Ovary (tissue), 7 donors: ENCODE measurements at regions not wholly inside any gene's neighbourhood (a gene's known extent, or its start where the extent isn't known, plus 50 kb on each side); places are given as distances from the start of the nearest gene placed in this dataset.

Experiments used
- DNase-seq, 5 donors: peaks; one replicate each; pipeline ENCODE4 v3.0.0-alpha.2; 2019 to 2020
- H3K27ac ChIP-seq, 2 donors: fragments of 200-600 bp; one replicate each; pipeline versions ENCODE4 v1.5.1 to v1.8.0; 2019 to 2022
- H3K27me3 ChIP-seq: fragments of 200-600 bp; one replicate; pipeline ENCODE4 v1.8.0; 2022
- H3K36me3 ChIP-seq: fragments of 200-600 bp; sonication (generic); one replicate; pipeline ENCODE4 v1.5.1; 2019
- H3K4me1 ChIP-seq: one replicate; pipeline ENCODE4 v1.8.1; 2013; ENCODE audit warnings: mild to moderate bottlenecking, moderate library complexity; ENCODE audit not compliant: insufficient read depth
- H3K4me3 ChIP-seq: fragments of 200-600 bp; sonication (generic); one replicate; pipeline ENCODE4 v1.5.1; 2017
- H3K9me3 ChIP-seq, 2 donors: fragments of 200-600 bp in 1 of 2; sonication (generic) in 1 of 2; one replicate each; pipeline versions ENCODE4 v1.5.1 to v1.8.1; 2013 to 2019; ENCODE audit warnings: mild to moderate bottlenecking in 1 of 2, moderate library complexity in 1 of 2
- EP300 ChIP-seq: sonication (generic); formaldehyde crosslinking; IDR thresholded peaks from one replicate; pipeline ENCODE4 v1.6.1; 2017; ENCODE audit warnings: antibody characterized with exemption
- POLR2A ChIP-seq: fragments of 450-650 bp; IDR thresholded peaks from one replicate; pipeline ENCODE4 v1.6.1; 2017; ENCODE audit warnings: antibody characterized with exemption, mild to moderate bottlenecking, moderate library complexity
- WGBS, 3 donors: extraction: QIAGEN DNeasy Blood & Tissue Kit in 1 of 3; methylation state at CpG; one replicate each; pipeline versions ENCODE4 v1.1.5 to v1.1.7; 2013 to 2017; 5-methylcytosine and 5-hydroxymethylcytosine counted together
- intact Hi-C, 4 donors: fragments of 100-400 bp; cut with DNase I; formaldehyde crosslinking; loops; one replicate each; pipeline versions ENCODE4 v1.11.0 to v1.15.1; 2022 to 2023
- TF ChIP-seq, protein P1 (sequence below), 3 donors: fragments of 450-650 bp in 2 of 3; fragments of 200-600 bp in 1 of 3; IDR thresholded peaks; one replicate each; pipeline versions ENCODE4 v1.5.1 to v1.8.0; 2016 to 2022; ENCODE audit warnings: antibody characterized with exemption in 3 of 3, mild to moderate bottlenecking in 1 of 3
- donor health status: DM: no; HTN: no; CAD: no; lungs with moderate emphysema.
- donor health status: DM: no; HTN: no; CAD: no.
- donor health status: Bipolar disorder and iron deficiency.
- donor health status: DM: no; HTN: no; CAD: no.
- donor health status: DM: yes; HTN: yes; CAD: no.

GRCh38 chr1:47576758-47577115, 138.9 kb downstream of the FOXD2 start:
- WGBS, 3 donors: 45 to 72% (median 64%) methylated on average over 2 of the region's 2 CpGs
- Histone ChIP-seq H3K27me3 (no peaks in the 10 kb centered on the region), H3K27ac (no peak overlapping the region), H3K9me3 (no peaks in the 10 kb centered on the region), H3K4me3 (no peak overlapping the region), H3K4me1 (no peaks in the 10 kb centered on the region), H3K36me3 (no peaks in the 10 kb centered on the region)
- TF ChIP-seq, protein P1, sequence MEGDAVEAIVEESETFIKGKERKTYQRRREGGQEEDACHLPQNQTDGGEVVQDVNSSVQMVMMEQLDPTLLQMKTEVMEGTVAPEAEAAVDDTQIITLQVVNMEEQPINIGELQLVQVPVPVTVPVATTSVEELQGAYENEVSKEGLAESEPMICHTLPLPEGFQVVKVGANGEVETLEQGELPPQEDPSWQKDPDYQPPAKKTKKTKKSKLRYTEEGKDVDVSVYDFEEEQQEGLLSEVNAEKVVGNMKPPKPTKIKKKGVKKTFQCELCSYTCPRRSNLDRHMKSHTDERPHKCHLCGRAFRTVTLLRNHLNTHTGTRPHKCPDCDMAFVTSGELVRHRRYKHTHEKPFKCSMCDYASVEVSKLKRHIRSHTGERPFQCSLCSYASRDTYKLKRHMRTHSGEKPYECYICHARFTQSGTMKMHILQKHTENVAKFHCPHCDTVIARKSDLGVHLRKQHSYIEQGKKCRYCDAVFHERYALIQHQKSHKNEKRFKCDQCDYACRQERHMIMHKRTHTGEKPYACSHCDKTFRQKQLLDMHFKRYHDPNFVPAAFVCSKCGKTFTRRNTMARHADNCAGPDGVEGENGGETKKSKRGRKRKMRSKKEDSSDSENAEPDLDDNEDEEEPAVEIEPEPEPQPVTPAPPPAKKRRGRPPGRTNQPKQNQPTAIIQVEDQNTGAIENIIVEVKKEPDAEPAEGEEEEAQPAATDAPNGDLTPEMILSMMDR (IDR thresholded peaks at IDR 0.05): no peak
- TF ChIP-seq POLR2A (no peak), EP300 (no peak)
- DNase-seq: no peak
- intact Hi-C loops: no loop called here

DNA sequence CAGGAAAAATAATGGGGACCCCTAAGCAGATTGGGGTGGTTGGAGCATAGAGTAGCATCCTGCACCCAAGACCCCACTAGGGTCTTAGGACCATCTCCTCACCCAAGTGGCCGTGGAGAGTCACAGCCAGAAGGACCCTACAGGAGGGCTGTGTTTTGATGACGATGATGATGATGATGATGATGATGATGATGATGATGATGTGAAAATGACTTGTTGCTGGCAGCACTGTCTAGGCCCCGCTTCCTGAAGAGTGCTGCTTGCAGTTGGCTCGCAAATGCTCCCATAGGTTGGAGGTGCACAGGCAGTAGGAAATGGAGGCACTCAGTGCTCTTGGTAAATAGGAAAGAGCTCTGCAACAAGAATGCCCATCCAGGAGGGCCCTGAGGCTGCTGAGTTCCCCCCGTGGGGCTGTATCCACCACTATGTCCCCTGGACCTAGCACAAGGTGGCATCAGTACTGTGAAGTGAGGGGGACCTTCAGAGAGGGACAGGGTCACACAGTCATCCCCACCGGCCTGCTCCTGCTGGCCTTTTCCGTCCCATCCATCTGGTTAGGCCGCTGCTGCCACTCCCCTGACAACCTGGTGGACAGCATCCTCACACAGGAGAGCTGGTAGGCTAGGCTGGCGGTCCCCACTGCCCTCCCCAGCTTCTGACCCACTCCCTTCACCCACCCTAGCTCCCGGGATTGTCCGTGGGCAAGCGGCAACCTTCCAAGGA, 139.6 kb downstream of the FOXD2 start:
- no peaks in the 10 kb centered on the region for H3K9me3 ChIP-seq
- H3K36me3 ChIP-seq: no peaks in the 10 kb centered on the region
- no peak for TF ChIP-seq EP300
- TF ChIP-seq, protein P1 (IDR thresholded peaks at IDR 0.05): no peak
- no peak for TF ChIP-seq POLR2A
- no peaks in the 10 kb centered on the region for H3K4me1 ChIP-seq
- H3K27ac ChIP-seq: no peak overlapping the region
- no peak for DNase-seq
- intact Hi-C loops: no loop called here
- H3K4me3 ChIP-seq: no peak overlapping the region
- 64 to 74% (median 71%) methylated on average over 12 of the region's 12 CpGs for WGBS, 3 donors
- no peaks in the 10 kb centered on the region for H3K27me3 ChIP-seq

DNA sequence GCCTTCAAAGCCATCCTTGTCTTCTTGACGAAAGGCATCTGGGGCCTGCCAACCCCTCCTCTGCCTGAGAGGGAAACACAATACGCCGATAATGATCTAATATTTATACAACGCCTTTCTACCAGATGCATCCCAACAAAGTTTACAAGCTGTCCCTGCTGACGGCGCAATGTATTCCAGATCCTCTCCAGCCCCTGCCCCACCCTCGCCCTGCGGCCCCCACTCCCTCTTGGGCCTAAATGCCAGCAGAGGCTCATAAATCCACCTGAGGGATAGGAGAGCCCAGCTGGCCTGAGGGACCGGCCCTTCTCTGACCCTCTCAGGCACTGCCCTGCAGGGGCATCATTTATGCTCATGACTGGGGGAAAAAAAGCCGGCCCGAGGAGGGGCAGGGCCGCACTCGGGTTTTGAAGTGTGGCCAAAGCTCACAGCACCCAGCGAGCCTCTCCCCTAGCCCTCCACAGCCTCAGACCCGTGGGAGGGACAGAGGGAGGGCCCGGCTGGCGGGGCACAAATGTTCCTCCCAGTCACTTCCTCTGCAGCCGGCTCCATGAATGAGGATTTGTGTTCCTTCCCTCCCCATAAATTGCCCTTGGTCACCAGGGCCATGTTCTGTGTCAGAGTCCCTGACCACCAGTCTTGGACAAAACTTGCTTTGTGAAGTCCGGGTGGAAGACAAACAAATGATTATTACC, 140.3 kb downstream of the FOXD2 start:
- no peaks in the 10 kb centered on the region for H3K36me3 ChIP-seq
- no peak overlapping the region for H3K27ac ChIP-seq
- TF ChIP-seq POLR2A (no peak), EP300 (no peak)
- TF ChIP-seq, protein P1 (IDR thresholded peaks at IDR 0.05): no peak
- H3K27me3 ChIP-seq: no peaks in the 10 kb centered on the region
- intact Hi-C loops: no loop called here
- no peak for DNase-seq
- no peaks in the 10 kb centered on the region for H3K9me3 ChIP-seq
- no peaks in the 10 kb centered on the region for H3K4me1 ChIP-seq
- H3K4me3 ChIP-seq: no peak overlapping the region
- WGBS, 3 donors: 16 to 20% (median 19%) methylated on average over 19 of the region's 19 CpGs

GRCh38 chr1:47578721-47579419, 141.0 kb downstream of the FOXD2 start:
- 17 to 31% (median 30%) methylated on average over 10 of the region's 10 CpGs for WGBS, 3 donors
- TF ChIP-seq POLR2A (no peak), EP300 (no peak)
- TF ChIP-seq, protein P1 (IDR thresholded peaks at IDR 0.05): no peak
- H3K27me3 ChIP-seq: no peaks in the 10 kb centered on the region
- no peak for DNase-seq
- no peak overlapping the region for H3K4me3 ChIP-seq
- no peak overlapping the region for H3K27ac ChIP-seq
- intact Hi-C loops: no loop called here
- H3K9me3 ChIP-seq: no peaks in the 10 kb centered on the region
- H3K36me3 ChIP-seq: no peaks in the 10 kb centered on the region
- H3K4me1 ChIP-seq: no peaks in the 10 kb centered on the region
